ENCODE measurements at regions not wholly inside any gene's neighbourhood (a gene's known extent, or its start where the extent isn't known, plus 50 kb on each side); places are given as distances from the start of the nearest gene placed in this dataset.

DNA sequence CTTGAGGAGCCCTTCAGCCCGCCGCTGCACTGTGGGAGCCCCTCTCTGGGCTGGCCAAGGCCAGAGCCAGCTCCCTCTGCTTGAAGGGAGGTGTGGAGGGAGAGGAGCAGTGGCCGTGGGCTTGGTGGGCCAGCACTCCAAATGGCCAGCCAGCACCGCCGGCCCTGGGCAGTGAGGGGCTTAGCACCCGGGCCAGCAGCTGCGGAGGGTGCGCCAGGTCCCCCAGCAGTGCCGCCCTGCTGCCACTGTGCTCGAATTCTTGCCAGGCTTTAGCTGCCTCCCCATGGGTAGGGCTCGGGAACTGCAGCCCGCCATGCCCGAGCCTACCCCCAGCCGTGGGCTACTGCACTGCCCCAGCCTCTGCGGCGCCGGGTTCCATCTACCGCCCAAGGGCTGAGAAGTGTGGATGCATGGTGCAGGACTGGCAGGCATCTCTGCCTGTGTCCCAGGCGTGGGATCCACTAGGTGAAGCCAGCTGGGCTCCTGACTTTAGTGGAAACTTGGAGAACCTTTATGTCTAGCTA lies 82.7 kb downstream of the KCNA4 start:
- TF ChIP-seq EZH2phosphoT487 (IDR thresholded peaks at IDR 0.05; ENCODE audit: insufficient read depth, low read depth): no peak
- TF ChIP-seq EZH2 (IDR thresholded peaks at IDR 0.05; ENCODE audit: insufficient read depth, poor library complexity, severe bottlenecking): no peak
- Histone ChIP-seq H3K9me3 (ENCODE audit: low read depth) (no peaks in the 10 kb centered on the region), H4K20me1 (ENCODE audit: insufficient read depth) (no peaks in the 10 kb centered on the region), H3K36me3 (ENCODE audit: low read depth) (no peaks in the 10 kb centered on the region), H3K4me1 (ENCODE audit: insufficient read depth) (no peaks in the 10 kb centered on the region), H2AFZ (no peak overlapping the region), H3K4me3 (no peak overlapping the region), H3K9ac (no peak overlapping the region), H3K9me2 (ENCODE audit: insufficient read depth) (no peaks in the 10 kb centered on the region), H3K79me2 (ENCODE audit: insufficient read depth) (no peaks in the 10 kb centered on the region), H3K4me2 (ENCODE audit: unreplicated experiment) (no peak overlapping the region), H3F3A (ENCODE audit: insufficient read depth) (no peaks in the 10 kb centered on the region), H3K27me3 (replicated peaks; ENCODE audit: insufficient read depth) (no peaks in the 10 kb centered on the region), H3K27ac (no peak overlapping the region)
- WGBS, 2 experiments (ENCODE audit: low coverage in 1 of 2, low lambda C conversion rate in 2 of 2, missing lambda C conversion rate in 2 of 2): 42 to 51% methylated on average over 13 to 19 of the region's 19 CpGs
- DNase-seq: no peak
- in situ Hi-C loops (cut with MboI): no loop called here

DNA sequence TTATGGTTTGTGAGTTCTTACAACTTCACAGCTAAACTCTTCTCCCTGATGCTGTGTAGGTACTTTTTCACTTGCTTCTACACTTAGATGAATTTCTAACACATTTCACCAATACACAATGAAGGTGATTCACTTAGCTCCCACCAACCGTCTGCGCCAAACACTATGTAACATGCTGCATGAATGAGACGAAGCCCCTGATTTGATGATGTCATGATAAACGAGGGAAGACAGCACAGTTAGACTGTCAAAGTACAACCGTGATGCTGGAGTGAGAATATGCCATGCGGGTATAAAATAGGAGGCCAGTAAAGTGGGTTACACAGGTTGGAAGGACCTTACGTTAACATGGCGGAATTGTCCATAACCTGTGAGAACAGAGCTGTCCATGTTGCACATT lies 100.8 kb downstream of the KCNA4 start:
- Histone ChIP-seq H3K4me2 (ENCODE audit: unreplicated experiment) (no peak overlapping the region), H3F3A (ENCODE audit: insufficient read depth) (no peaks in the 10 kb centered on the region), H2AFZ (no peak overlapping the region), H3K79me2 (ENCODE audit: insufficient read depth) (no peaks in the 10 kb centered on the region), H3K4me1 (ENCODE audit: insufficient read depth) (no peaks in the 10 kb centered on the region), H3K27me3 (replicated peaks; ENCODE audit: insufficient read depth) (no peaks in the 10 kb centered on the region), H3K4me3 (no peak overlapping the region), H3K27ac (no peak overlapping the region), H3K36me3 (ENCODE audit: low read depth) (no peaks in the 10 kb centered on the region), H3K9me2 (ENCODE audit: insufficient read depth) (no peaks in the 10 kb centered on the region), H3K9ac (no peak overlapping the region), H4K20me1 (ENCODE audit: insufficient read depth) (no peaks in the 10 kb centered on the region), H3K9me3 (ENCODE audit: low read depth) (no peaks in the 10 kb centered on the region)
- no peak for DNase-seq
- 44 to 50% methylated on average over 8 of the region's 8 CpGs for WGBS, 2 experiments (ENCODE audit: low coverage in 1 of 2, low lambda C conversion rate in 2 of 2, missing lambda C conversion rate in 2 of 2)
- in situ Hi-C loops (cut with MboI): no loop called here
- no peak for TF ChIP-seq EZH2 (IDR thresholded peaks at IDR 0.05; ENCODE audit: insufficient read depth, poor library complexity, severe bottlenecking)
- TF ChIP-seq EZH2phosphoT487 (IDR thresholded peaks at IDR 0.05; ENCODE audit: insufficient read depth, low read depth): no peak

DNA sequence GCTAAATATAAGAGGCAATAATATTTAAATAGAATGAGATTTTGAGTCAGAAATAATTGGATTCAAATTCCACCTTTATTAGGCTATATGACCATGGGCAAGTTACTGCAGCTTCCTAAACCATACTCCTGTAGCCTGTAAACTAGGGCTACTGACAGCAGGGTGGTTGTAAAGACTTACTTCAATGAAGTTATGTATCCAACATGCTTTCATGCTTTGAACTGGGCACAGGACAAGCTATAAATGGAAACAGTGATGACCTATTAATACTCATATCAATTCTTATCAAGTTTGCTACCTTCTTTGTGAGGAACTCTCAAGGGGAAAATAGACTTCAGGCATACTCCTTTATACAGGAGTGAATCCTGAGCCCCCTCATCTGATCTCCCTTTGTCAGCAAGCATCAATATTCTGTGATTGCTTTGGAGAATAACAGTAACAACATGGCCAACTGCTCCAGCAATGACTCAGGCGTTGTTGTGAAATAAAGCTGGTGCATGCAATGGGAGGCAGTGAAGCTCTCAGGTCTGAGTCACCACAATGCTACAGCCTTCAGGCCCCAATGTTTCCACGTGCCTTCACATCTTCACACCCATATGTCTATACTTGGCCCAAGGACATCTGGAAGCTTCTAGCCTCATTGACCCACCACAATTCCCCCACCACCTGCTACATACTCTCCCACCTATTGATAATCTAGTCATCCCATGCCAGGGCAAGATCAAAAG lies 102.5 kb downstream of the KCNA4 start:
- Histone ChIP-seq H3F3A (ENCODE audit: insufficient read depth) (no peaks in the 10 kb centered on the region), H3K36me3 (ENCODE audit: low read depth) (no peaks in the 10 kb centered on the region), H3K9me3 (ENCODE audit: low read depth) (no peaks in the 10 kb centered on the region), H4K20me1 (ENCODE audit: insufficient read depth) (no peaks in the 10 kb centered on the region), H3K4me3 (no peak overlapping the region), H3K4me2 (ENCODE audit: unreplicated experiment) (no peak overlapping the region), H3K4me1 (ENCODE audit: insufficient read depth) (no peaks in the 10 kb centered on the region), H3K27ac (no peak overlapping the region), H3K9ac (no peak overlapping the region), H3K27me3 (replicated peaks; ENCODE audit: insufficient read depth) (no peaks in the 10 kb centered on the region), H3K79me2 (ENCODE audit: insufficient read depth) (no peaks in the 10 kb centered on the region), H3K9me2 (ENCODE audit: insufficient read depth) (no peaks in the 10 kb centered on the region), H2AFZ (no peak overlapping the region)
- 0% methylated on average over 2 of the region's 2 CpGs for WGBS, 2 experiments (ENCODE audit: low coverage in 1 of 2, low lambda C conversion rate in 2 of 2, missing lambda C conversion rate in 2 of 2)
- in situ Hi-C loops (cut with MboI): no loop called here
- no peak for TF ChIP-seq EZH2 (IDR thresholded peaks at IDR 0.05; ENCODE audit: insufficient read depth, poor library complexity, severe bottlenecking)
- no peak for TF ChIP-seq EZH2phosphoT487 (IDR thresholded peaks at IDR 0.05; ENCODE audit: insufficient read depth, low read depth)
- peak; percentile 63 for DNase-seq

DNA sequence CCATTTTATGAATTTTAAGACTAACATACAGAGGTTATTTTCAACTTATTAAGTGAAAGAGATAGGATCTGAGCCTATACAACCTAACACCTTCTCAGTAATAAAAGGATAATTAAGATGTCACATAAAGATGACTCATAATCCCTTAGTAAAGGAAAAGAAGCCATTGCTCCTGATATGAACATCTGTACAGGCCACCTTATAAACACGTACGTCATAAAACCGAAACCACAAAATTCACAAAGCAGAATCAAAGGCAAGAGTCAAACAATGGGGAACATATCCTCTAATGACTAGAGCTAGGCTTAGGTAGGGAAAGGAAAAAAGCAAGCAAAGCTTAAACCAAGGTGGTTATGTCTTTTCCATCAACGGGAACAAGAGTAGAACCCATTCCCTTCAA lies 103.5 kb downstream of the KCNA4 start:
- no peaks in the 10 kb centered on the region for H3K9me2 ChIP-seq (ENCODE audit: insufficient read depth)

More for the DNA sequence above, 103.5 kb downstream of the KCNA4 start:
- DNase-seq: no peak
- H3K9ac ChIP-seq: no peak overlapping the region
- 17 to 25% methylated on average over 4 of the region's 4 CpGs for WGBS, 2 experiments (ENCODE audit: low coverage in 1 of 2, low lambda C conversion rate in 2 of 2, missing lambda C conversion rate in 2 of 2)
- H4K20me1 ChIP-seq (ENCODE audit: insufficient read depth): no peaks in the 10 kb centered on the region
- H2AFZ ChIP-seq: no peak overlapping the region
- no peaks in the 10 kb centered on the region for H3F3A ChIP-seq (ENCODE audit: insufficient read depth)
- H3K4me2 ChIP-seq (ENCODE audit: unreplicated experiment): no peak overlapping the region
- H3K27me3 ChIP-seq (replicated peaks; ENCODE audit: insufficient read depth): no peaks in the 10 kb centered on the region
- no peaks in the 10 kb centered on the region for H3K79me2 ChIP-seq (ENCODE audit: insufficient read depth)
- TF ChIP-seq EZH2phosphoT487 (IDR thresholded peaks at IDR 0.05; ENCODE audit: insufficient read depth, low read depth): no peak
- TF ChIP-seq EZH2 (IDR thresholded peaks at IDR 0.05; ENCODE audit: insufficient read depth, poor library complexity, severe bottlenecking): no peak
- no peak overlapping the region for H3K27ac ChIP-seq
- no peaks in the 10 kb centered on the region for H3K9me3 ChIP-seq (ENCODE audit: low read depth)
- no peaks in the 10 kb centered on the region for H3K4me1 ChIP-seq (ENCODE audit: insufficient read depth)
- no peaks in the 10 kb centered on the region for H3K36me3 ChIP-seq (ENCODE audit: low read depth)
- in situ Hi-C loops (cut with MboI): no loop called here
- H3K4me3 ChIP-seq: no peak overlapping the region
